ENCODE measurements at regions not wholly inside any gene's neighbourhood (a gene's known extent, or its start where the extent isn't known, plus 50 kb on each side); places are given as distances from the start of the nearest gene placed in this dataset.

- TF ChIP-seq, protein P1, sequence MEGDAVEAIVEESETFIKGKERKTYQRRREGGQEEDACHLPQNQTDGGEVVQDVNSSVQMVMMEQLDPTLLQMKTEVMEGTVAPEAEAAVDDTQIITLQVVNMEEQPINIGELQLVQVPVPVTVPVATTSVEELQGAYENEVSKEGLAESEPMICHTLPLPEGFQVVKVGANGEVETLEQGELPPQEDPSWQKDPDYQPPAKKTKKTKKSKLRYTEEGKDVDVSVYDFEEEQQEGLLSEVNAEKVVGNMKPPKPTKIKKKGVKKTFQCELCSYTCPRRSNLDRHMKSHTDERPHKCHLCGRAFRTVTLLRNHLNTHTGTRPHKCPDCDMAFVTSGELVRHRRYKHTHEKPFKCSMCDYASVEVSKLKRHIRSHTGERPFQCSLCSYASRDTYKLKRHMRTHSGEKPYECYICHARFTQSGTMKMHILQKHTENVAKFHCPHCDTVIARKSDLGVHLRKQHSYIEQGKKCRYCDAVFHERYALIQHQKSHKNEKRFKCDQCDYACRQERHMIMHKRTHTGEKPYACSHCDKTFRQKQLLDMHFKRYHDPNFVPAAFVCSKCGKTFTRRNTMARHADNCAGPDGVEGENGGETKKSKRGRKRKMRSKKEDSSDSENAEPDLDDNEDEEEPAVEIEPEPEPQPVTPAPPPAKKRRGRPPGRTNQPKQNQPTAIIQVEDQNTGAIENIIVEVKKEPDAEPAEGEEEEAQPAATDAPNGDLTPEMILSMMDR (IDR thresholded peaks at IDR 0.05; ENCODE audit: low read depth, low read length), result no peak
- TF ChIP-seq EZH2phosphoT487 (IDR thresholded peaks at IDR 0.05; ENCODE audit: low read depth), result no peak
Measured at GRCh38 chr16:6704306-6704930, 628.2 kb upstream of the RBFOX1 start.
